Endodermal cell (in vitro differentiated cells): ENCODE measurements at regions not wholly inside any gene's neighbourhood (a gene's known extent, or its start where the extent isn't known, plus 50 kb on each side); places are given as distances from the start of the nearest gene placed in this dataset.

Experiments
- DNase-seq: peaks from one replicate; pipeline ENCODE4 v3.0.0-alpha.2; 2017
- H3K27ac ChIP-seq: 2 replicates; pipeline ENCODE4 v1.5.1; 2013; ENCODE audit warnings: mild to moderate bottlenecking, low read depth, low read length, moderate library complexity
- H3K27me3 ChIP-seq: 2 replicates; pipeline ENCODE4 v1.6.1; 2013; ENCODE audit warnings: mild to moderate bottlenecking, low read length, moderate library complexity; ENCODE audit not compliant: insufficient read depth, control insufficient read depth, poor library complexity, severe bottlenecking
- H3K36me3 ChIP-seq: 2 replicates; pipeline ENCODE4 v1.7.0; 2013; ENCODE audit warnings: mild to moderate bottlenecking, low read length, moderate library complexity; ENCODE audit not compliant: control insufficient read depth, insufficient read depth
- H3K4me1 ChIP-seq: one replicate; pipeline ENCODE4 v1.7.0; 2013; ENCODE audit warnings: low read length; ENCODE audit not compliant: control insufficient read depth, insufficient read depth
- H3K4me3 ChIP-seq: 2 replicates; pipeline ENCODE4 v1.5.1; 2013; ENCODE audit warnings: mild to moderate bottlenecking, low read length, moderate library complexity
- H3K9ac ChIP-seq: 2 replicates; pipeline ENCODE4 v1.6.1; 2013; ENCODE audit warnings: mild to moderate bottlenecking, low read length, moderate library complexity; ENCODE audit not compliant: poor library complexity, severe bottlenecking; ENCODE audit errors: extremely low read depth
- H3K9me3 ChIP-seq: 2 replicates; pipeline ENCODE4 v1.6.1; 2013; ENCODE audit warnings: mild to moderate bottlenecking, low read length, moderate library complexity; ENCODE audit not compliant: control insufficient read depth
- H3K27ac Mint-ChIP-seq: 2 replicates; pipeline ENCODE4 v1.8.0; 2020; ENCODE audit warnings: mixed read lengths
- H3K27me3 Mint-ChIP-seq: 2 replicates; pipeline ENCODE4 v1.8.0; 2021; ENCODE audit warnings: mild to moderate bottlenecking, mixed read lengths; ENCODE audit not compliant: insufficient read depth
- H3K36me3 Mint-ChIP-seq: 2 replicates; pipeline ENCODE4 v1.8.0; 2020; ENCODE audit warnings: low read depth, mixed read lengths
- H3K4me1 Mint-ChIP-seq: 2 replicates; pipeline ENCODE4 v1.8.0; 2020; ENCODE audit warnings: mixed read lengths
- H3K4me3 Mint-ChIP-seq: 2 replicates; pipeline ENCODE4 v1.8.0; 2020; ENCODE audit warnings: mild to moderate bottlenecking, moderate library complexity, mixed read lengths
- H3K9me3 Mint-ChIP-seq: 2 replicates; pipeline ENCODE4 v1.8.0; 2020; ENCODE audit warnings: mild to moderate bottlenecking, mixed read lengths
- WGBS, 2 experiments: methylation state at CpG; one replicate each; pipeline versions ENCODE4 v1.1.5 to v1.1.7; 2013; ENCODE audit warnings: missing lambda C conversion rate in 2 of 2, mixed read lengths in 1 of 2; ENCODE audit not compliant: insufficient coverage in 1 of 2, insufficient read length in 1 of 2; 5-methylcytosine and 5-hydroxymethylcytosine counted together
- TF ChIP-seq, protein P1 (sequence below): fragments of 200-600 bp; sonication (generic); conservative IDR thresholded peaks from 2 replicates; pipeline ENCODE4 v1.5.0; 2021; ENCODE audit warnings: antibody characterized with exemption, mild to moderate bottlenecking

DNA sequence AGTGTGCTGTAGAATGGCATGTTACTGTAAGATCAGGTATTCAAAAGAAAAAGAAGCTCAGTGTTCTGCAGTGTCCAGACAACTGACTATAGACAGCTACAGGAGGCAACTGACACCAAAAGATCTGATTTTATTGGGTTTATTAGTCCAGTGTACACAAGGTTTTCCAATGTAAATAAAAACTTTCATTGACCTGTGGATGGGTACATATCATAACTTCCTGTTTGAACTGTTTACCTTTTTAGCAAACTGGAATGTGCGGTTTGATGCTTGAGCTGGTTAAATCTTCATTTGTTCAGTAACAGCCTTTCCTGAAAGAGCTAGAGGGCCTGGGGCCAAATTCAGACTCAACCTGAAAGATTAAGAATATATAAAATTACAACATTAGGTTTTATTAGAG lies 172.6 kb upstream of the SP8 start:
- Histone ChIP-seq H3K9ac (no peak overlapping the region), H3K27ac (no peak overlapping the region), H3K4me1 (no peaks in the 10 kb centered on the region), H3K4me3 (no peak overlapping the region), H3K36me3 (no peaks in the 10 kb centered on the region), H3K9me3 (no peaks in the 10 kb centered on the region), H3K27me3 (no peaks in the 10 kb centered on the region)
- TF ChIP-seq, protein P1, sequence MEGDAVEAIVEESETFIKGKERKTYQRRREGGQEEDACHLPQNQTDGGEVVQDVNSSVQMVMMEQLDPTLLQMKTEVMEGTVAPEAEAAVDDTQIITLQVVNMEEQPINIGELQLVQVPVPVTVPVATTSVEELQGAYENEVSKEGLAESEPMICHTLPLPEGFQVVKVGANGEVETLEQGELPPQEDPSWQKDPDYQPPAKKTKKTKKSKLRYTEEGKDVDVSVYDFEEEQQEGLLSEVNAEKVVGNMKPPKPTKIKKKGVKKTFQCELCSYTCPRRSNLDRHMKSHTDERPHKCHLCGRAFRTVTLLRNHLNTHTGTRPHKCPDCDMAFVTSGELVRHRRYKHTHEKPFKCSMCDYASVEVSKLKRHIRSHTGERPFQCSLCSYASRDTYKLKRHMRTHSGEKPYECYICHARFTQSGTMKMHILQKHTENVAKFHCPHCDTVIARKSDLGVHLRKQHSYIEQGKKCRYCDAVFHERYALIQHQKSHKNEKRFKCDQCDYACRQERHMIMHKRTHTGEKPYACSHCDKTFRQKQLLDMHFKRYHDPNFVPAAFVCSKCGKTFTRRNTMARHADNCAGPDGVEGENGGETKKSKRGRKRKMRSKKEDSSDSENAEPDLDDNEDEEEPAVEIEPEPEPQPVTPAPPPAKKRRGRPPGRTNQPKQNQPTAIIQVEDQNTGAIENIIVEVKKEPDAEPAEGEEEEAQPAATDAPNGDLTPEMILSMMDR, result no peak
- no peak overlapping the region for H3K4me3 Mint-ChIP-seq
- H3K4me1 Mint-ChIP-seq, result peaks cover 4% of the 10 kb centered on the region
- no peak overlapping the region for H3K27ac Mint-ChIP-seq
- no peak for DNase-seq
- H3K36me3 Mint-ChIP-seq, result no peaks in the 10 kb centered on the region
- no peaks in the 10 kb centered on the region for H3K27me3 Mint-ChIP-seq
- WGBS, 2 experiments, result 96% methylated on average over 1 of the region's 1 CpG; no CpG with 5 or more reads in 1 of the 2 experiments
- no peaks in the 10 kb centered on the region for H3K9me3 Mint-ChIP-seq

DNA sequence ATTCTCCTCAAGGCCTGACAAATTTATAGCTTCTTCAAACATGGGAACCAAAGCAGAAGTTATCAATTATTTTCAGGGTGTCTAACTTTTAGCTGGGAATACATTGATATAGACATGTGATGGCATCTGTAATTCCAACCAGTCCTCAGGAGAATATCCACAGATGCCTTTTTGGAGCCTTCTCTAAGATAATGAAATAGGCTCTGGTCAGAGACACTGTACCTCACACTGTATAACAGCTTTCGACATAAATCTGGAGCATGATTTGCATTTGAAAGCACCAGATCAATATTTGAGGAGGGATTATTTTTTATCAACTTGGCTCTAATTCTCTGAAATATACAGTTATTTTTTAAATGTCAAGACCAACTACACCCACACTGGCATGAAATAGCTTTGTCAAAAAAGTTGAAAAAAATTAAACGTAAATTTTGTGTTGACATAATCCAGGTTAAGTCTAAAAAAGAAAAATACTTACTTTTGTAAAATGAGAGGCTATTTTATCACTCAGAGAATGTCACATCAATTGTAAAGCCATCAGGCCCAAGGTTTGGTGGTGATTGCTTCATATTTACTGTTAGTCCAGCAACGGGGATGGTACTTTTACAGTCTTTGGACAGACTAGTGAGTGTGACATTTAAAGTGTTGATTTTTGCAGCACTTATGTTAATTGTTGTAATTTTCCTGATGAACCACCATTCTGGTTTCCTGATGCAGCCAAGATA lies 177.0 kb upstream of the SP8 start:
- H3K27ac ChIP-seq, result no peak overlapping the region
- H3K27ac Mint-ChIP-seq, result no peak overlapping the region

DNA sequence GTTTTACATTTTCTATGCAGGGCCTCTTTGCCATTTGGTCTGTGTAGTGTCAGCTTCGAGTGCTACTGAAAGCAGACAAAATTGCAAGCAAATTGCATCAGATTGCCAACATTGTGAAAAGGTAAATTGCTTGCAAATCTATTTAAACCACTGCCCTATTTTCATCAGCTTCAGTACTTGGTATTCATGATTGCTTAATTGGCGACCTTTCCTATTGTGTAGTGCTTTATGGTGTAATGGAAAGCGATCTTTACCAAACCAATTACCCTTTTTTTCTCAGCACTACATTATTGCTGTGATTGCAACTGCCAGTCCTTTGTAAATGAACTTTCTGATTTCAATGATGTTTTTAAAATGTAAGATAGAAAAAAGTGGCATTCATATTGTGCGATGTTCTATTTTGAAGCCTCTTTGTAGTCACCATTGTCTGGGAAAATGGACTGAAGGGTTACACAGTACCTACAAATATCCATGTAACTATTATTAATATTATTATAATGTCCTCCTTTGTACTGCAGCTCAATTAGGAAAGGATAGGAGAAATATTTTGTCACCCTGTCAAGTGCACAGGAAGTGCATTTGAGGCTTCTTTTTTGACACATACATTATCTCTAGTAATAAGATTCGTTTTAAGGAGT lies 177.7 kb upstream of the SP8 start:
- no peaks in the 10 kb centered on the region for H3K9me3 Mint-ChIP-seq
- no peak overlapping the region for H3K9ac ChIP-seq

More for the DNA sequence above, 177.0 kb upstream of the SP8 start:
- Mint-ChIP-seq H3K4me3 (no peak overlapping the region), H3K4me1 (no peaks in the 10 kb centered on the region), H3K9me3 (no peaks in the 10 kb centered on the region), H3K27me3 (no peaks in the 10 kb centered on the region), H3K36me3 (no peaks in the 10 kb centered on the region)
- H3K4me3 ChIP-seq, result no peak overlapping the region
- TF ChIP-seq, protein P1, result no peak
- no peaks in the 10 kb centered on the region for H3K4me1 ChIP-seq
- H3K9ac ChIP-seq, result no peak overlapping the region
- no peaks in the 10 kb centered on the region for H3K27me3 ChIP-seq
- DNase-seq, result no peak
- 93 to 100% methylated on average over 1 to 3 of the region's 3 CpGs for WGBS, 2 experiments
- no peaks in the 10 kb centered on the region for H3K36me3 ChIP-seq
- H3K9me3 ChIP-seq, result no peaks in the 10 kb centered on the region

More for the DNA sequence above, 177.7 kb upstream of the SP8 start:
- Histone ChIP-seq H3K27me3 (no peaks in the 10 kb centered on the region), H3K36me3 (no peaks in the 10 kb centered on the region), H3K4me1 (no peaks in the 10 kb centered on the region), H3K27ac (no peak overlapping the region), H3K4me3 (no peak overlapping the region), H3K9me3 (no peaks in the 10 kb centered on the region)
- Mint-ChIP-seq H3K4me1 (no peaks in the 10 kb centered on the region), H3K27me3 (no peaks in the 10 kb centered on the region), H3K36me3 (no peaks in the 10 kb centered on the region), H3K27ac (no peak overlapping the region), H3K4me3 (no peak overlapping the region)
- 80 to 96% methylated on average over 1 to 2 of the region's 5 CpGs for WGBS, 2 experiments
- no peak for DNase-seq
- TF ChIP-seq, protein P1, result no peak
